HT1080 (cell line): ENCODE measurements at regions not wholly inside any gene's neighbourhood (a gene's known extent, or its start where the extent isn't known, plus 50 kb on each side); places are given as distances from the start of the nearest gene placed in this dataset.

Source experiments
- DNase-seq: peaks from one replicate; pipeline ENCODE4 v3.0.0-alpha.2; 2015; ENCODE audit warnings: low read depth

- DNase-seq, result no peak
Observed at GRCh38 chr14:23750357-23750756, 114.2 kb downstream of the DHRS2 start.

DNA sequence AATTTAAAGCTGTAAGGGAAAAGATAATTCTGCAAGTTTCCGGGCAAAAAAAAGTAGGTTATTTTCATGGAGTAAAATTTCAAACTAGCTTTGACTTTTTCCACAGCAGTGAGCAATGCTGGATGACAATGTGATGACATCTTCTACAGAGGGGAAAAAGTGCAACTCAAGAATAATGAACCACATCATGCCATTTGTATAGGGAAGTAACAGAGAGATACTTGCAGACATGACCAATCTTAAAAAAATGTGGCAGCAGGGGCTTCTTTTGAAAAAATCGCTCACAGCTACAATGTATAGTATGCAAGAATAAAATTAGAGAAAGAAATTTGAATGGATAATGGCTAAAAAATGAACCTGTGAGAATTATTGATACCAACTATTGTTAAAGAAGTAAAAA lies 115.5 kb downstream of the DHRS2 start:
- DNase-seq, result no peak

DNA sequence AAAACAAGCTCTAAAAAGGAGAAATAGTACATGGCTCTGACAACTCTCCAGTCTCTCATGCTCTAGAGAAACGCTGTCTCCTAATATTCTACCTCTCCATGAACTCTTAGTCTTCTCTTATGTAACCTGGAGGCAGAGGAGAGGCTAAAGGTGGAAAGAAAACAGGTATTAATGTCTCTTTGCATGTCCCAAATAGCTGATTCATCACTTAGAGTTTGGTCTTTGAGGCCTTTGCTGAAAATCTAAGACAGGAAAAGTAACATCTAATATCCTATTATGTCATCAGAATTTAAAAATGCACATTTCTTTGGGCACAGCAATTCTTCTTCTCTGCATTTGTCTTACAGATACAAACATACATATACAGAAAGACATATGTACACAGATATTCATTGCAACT lies 127.2 kb downstream of the DHRS2 start:
- DNase-seq, result no peak

DNA sequence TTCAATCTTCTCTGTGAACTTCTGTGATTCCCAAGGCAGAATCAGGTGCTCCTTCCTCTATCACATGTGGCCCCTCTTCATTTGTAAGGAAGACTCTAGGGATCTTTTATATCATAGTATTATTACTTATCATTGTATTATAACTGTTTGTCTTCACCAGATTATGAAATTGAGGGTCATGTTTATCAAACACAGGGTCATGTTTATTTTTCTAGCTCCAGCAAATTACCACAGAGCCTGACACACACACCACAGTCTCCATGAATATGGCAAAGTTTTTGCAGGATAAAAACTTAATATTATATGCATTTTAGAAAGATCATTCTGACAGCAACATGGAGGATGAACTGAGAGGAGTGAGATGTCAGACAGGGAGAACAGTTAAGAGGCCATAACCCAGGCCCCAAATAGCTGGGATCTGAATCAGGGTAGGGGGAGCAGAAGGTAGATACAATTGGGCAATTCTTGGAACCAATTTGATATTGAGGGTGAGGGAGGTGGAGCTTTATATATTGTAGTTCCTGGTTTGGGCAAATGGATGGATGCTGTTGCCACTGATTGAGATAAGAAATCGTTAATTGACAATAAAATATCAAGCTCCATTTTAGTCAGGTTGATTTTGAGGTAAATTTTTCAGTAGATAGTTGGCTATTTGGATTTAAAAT lies 130.7 kb downstream of the DHRS2 start:
- DNase-seq, result no peak

DNA sequence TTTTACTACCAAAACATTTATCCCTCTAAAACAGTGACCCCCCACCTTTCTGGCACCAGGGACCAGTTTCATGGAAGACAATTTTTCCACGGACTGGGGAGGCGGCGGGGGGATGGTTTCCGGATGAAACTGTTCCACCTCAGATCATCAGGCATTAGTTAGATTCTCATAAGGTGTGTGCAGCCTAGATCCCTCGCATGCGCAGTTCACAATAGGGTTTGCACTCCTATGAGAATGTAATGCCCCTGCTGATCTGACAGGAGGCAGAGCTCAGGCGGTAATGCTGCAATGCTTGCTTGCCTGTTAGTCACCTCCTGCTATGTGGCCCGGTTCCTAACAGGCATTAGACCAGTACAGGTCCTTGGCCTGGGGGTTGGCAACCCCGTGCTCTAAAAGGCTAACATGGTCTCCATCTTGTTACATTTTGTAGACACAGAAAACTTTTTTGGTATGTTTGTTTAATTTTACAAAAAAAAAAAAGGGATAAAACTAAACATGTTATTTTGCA lies 133.1 kb downstream of the DHRS2 start:
- DNase-seq, result peak; percentile 37

GRCh38 chr14:23773981-23774380 lies 137.8 kb downstream of the DHRS2 start:
- DNase-seq, result no peak

DNA sequence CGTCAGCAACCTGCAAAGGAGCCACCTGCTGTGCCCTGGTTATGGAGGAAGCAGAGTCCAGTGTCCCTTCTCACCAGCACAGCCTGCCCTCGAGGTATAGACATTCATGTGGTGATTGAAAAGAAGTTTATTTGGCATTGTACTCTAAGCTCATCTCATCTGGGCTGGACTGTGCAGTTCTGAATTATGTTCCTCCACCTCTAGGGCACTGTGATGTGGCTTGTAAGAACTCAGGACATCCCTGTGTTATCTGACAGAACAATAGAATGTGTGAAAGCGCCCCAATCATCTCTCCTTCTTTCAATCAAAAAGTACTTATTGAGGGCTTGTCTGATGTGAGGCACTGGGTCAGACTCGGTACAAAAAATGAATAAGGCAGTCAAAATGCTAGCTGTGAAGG lies 140.1 kb downstream of the DHRS2 start:
- DNase-seq, result no peak

GRCh38 chr14:23785208-23785607 lies 149.0 kb downstream of the DHRS2 start:
- DNase-seq, result no peak

DNA sequence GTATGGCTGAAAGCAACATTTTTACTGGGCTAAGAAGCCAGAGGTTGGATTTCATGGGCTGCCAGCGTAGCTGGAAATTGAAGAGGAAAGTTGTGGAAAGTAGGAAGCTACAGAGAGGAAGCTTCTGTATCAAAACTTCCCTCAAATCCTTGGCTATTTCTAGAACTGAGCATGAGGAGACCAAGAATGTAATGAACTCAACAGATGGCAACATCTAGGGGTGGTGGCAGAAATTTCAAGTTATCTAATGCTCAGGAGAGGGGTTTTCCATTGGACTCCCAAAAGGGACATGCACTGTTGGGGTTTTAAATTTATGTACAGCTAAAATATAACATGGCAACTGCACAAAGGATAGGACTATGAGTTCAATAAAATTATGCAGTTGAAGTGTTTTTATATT lies 151.3 kb downstream of the DHRS2 start:
- DNase-seq, result no peak

DNA sequence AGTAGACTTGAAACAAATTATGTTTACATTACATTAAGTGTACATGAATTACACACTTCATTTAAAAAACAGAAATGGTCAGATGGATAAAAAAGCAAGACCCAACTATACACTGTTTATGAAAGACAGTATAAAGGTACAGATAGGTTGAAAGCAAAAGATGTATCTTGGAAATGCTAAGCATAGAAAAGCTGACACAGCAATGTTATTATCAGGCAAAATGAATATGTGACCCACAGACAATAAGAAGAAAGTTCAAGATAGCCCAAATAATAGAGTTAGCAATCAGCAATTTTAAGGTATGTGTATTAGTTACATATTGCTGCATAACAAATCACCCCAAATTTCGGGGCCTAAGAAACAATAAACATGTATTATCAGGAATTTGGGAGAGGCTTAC lies 153.5 kb downstream of the DHRS2 start:
- DNase-seq, result no peak

GRCh38 chr14:23793532-23793931 lies 157.4 kb downstream of the DHRS2 start:
- no peak for DNase-seq

GRCh38 chr14:23800811-23801210 lies 152.8 kb upstream of the DHRS4 start:
- DNase-seq, result no peak

DNA sequence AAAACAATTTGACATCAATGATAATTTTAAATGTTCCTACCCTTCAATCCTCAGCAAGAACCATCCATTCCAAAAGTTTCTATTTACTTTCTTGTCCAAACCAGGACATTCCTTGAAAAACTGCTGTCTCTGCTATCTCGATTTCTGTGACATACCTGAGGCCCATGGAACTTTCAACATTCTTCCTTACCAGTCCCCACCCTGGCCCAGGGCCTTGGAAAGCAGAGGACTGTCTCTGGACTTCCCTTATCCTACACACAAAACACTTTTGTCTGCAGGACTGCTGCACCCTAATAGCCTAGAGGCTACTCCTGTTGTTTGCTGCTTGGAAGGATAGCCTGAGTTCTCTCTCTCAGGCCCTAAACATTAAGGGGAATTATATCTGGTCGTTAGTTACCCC lies 151.8 kb upstream of the DHRS4 start:
- DNase-seq, result no peak

DNA sequence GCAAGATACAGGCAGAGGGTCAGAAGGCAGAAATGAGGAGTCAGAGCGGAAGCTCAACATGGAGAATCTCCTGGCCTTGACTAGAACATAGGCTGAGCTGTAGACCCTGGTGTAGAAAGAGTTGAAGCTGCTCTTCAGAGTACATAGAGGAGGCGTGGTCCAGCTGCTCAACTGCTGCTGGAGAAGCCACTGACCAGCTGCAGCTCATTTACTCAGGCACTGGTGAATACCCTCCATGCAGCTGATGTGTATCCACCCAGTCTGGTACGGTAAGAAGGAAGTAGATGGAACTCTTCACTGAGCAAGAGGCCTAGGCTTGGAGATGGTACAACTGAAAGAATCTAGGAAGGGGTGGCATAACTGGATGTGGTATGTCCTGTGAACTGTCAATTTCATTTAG lies 148.8 kb upstream of the DHRS4 start:
- DNase-seq, result no peak

DNA sequence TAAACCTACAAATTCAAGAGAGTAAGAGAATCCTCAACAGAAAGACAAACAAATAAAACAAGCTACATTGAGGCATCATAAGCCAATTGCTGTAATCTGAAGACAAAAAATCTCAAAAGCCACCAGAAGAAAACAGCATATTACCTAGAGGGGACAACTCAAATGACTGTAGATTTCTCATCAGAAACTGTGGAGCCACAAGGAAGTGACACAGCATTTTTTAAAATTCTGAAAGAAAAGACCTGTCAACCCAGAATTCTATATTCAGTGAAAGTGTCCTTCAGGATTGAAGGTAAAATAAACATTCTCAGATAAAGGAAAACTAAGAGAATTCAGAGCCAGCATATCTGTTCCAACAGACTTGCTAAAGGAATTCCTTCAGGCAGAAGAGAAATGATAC lies 147.8 kb upstream of the DHRS4 start:
- no peak for DNase-seq

DNA sequence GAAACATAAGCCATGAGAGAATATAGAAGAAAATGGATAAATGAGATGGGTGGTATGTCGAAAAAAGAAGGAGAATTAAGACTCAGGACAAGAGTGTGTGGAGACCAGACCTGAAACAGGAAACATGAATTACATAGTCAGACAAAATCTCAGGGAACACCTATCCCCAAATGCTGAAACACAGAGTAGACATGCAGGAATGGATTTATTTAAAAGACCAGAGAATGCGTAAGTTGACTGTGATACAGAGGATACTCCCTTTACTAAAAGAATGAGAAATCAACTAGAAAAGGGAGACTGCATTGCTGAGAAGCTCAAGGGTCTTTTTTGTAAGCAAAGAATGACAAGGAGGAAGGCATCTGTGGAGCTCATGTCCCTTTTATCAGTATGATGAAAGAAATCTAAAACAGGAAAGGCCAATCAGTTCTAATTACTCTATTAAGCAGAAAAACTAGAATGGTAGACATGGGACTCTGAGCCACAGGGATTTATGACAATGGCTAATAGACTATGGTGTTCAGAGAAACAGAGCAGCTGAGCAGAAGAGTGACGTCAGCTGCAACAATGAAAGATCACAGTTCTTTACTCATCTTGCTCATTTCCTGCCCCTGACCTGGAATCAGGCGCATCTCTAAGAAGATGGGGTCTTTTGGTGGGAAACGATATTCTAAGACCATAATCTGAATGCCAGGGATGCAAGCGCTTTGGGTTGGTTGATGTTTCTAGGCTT lies 138.9 kb upstream of the DHRS4 start:
- no peak for DNase-seq

GRCh38 chr14:23816371-23816770 lies 137.2 kb upstream of the DHRS4 start:
- DNase-seq, result no peak

- no peak for DNase-seq
Observed at GRCh38 chr14:23817164-23817767, 136.3 kb upstream of the DHRS4 start.

DNA sequence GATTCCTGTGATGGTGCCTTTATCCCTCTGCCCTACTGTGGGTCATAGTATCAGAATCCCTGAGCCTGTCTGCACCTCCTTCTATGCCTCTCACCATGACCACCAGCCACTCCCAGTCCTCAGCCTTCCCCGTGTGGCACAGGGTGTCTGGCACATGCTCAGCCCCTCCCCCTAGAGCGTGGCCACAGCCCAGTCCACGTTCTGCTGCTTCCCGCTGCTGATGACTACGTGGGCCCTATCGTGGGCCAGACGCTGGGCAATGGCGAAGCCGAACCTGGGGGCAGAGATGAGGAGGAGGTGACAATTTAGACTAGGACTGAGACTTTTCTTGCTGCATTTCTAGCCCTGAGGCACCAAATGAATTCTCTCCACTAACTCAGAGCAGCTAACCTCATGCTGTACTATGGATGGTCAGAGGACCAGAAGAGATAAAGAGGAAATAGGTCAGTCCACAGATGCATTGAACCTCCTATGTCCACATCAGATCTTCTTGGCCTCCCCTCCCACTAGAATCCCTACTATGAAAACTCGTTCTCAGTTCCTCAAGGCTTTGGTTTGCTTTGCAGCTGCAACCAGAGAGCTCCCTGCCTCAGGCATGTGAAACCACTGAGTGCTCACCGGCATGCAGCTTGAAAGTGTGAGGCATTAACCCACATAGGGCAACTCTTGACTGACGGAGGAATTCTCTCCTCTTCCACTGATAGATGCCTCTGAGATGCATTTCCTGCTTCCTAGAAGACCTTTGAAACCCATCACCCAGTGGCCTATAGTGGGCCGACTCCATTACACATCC lies 126.3 kb upstream of the DHRS4 start:
- no peak for DNase-seq

GRCh38 chr14:23828001-23828400 lies 125.6 kb upstream of the DHRS4 start:
- no peak for DNase-seq

GRCh38 chr14:23828616-23829015 lies 125.0 kb upstream of the DHRS4 start:
- no peak for DNase-seq
